Activated gamma-delta T cell (primary cell): ENCODE measurements at regions not wholly inside any gene's neighbourhood (a gene's known extent, or its start where the extent isn't known, plus 50 kb on each side); places are given as distances from the start of the nearest gene placed in this dataset.

Experiments used
- DNase-seq: peaks from one replicate; lab custom pipeline; 2025; lab: John Stamatoyannopoulos, UW

- DNase-seq: no peak
These were observed 288.0 kb upstream of the IRX4 start for GRCh38 chr5:2170761-2171160.

GRCh38 chr5:2169850-2170760, 287.4 kb upstream of the IRX4 start:
- no peak for DNase-seq

GRCh38 chr5:2169430-2169808, 286.7 kb upstream of the IRX4 start:
- DNase-seq: no peak

GRCh38 chr5:2168601-2169429, 286.1 kb upstream of the IRX4 start:
- DNase-seq: no peak

GRCh38 chr5:2167671-2168070, 284.9 kb upstream of the IRX4 start:
- no peak for DNase-seq

- no peak for DNase-seq
These were observed 284.3 kb upstream of the IRX4 start for GRCh38 chr5:2166979-2167377.

GRCh38 chr5:2166306-2166978, 283.7 kb upstream of the IRX4 start:
- no peak for DNase-seq

- DNase-seq: no peak
These were observed 283.0 kb upstream of the IRX4 start for GRCh38 chr5:2165615-2166305.

GRCh38 chr5:2165203-2165602, 282.5 kb upstream of the IRX4 start:
- DNase-seq: no peak

- no peak for DNase-seq
These were observed 281.9 kb upstream of the IRX4 start for GRCh38 chr5:2164586-2164985.

- DNase-seq: no peak
These were observed 281.3 kb upstream of the IRX4 start for GRCh38 chr5:2163940-2164490.

GRCh38 chr5:2163060-2163856, 280.5 kb upstream of the IRX4 start:
- DNase-seq: no peak

GRCh38 chr5:2160811-2161210, 278.1 kb upstream of the IRX4 start:
- DNase-seq: no peak

- DNase-seq: no peak
These were observed 276.0 kb upstream of the IRX4 start for GRCh38 chr5:2158767-2159166.

- DNase-seq: no peak
These were observed 275.4 kb upstream of the IRX4 start for GRCh38 chr5:2158109-2158508.

- DNase-seq: no peak
These were observed 274.6 kb upstream of the IRX4 start for GRCh38 chr5:2157372-2157771.

- no peak for DNase-seq
These were observed 273.8 kb upstream of the IRX4 start for GRCh38 chr5:2156358-2157059.

- DNase-seq: no peak
These were observed 272.8 kb upstream of the IRX4 start for GRCh38 chr5:2155556-2155955.

- DNase-seq: no peak
These were observed 271.1 kb upstream of the IRX4 start for GRCh38 chr5:2153802-2154201.

GRCh38 chr5:2153350-2153749, 270.6 kb upstream of the IRX4 start:
- DNase-seq: no peak
